SK-N-SH treated with all-trans-retinoic acid at 6 μM for 48 hours (cell line): ENCODE measurements at regions not wholly inside any gene's neighbourhood (a gene's known extent, or its start where the extent isn't known, plus 50 kb on each side); places are given as distances from the start of the nearest gene placed in this dataset.

Source experiments
- OSR1 ChIP-seq: fragments of 250-450 bp; sonication (Bioruptor Pico); IDR thresholded peaks from 2 replicates; pipeline ENCODE4 v1.8.0; 2022; ENCODE audit warnings: moderate library complexity, mild to moderate bottlenecking, inconsistent platforms
- ZC3H10 ChIP-seq: fragments of 250-450 bp; sonication (Bioruptor Pico); IDR thresholded peaks from 2 replicates; pipeline ENCODE4 v1.5.1; 2021; ENCODE audit warnings: mild to moderate bottlenecking, moderate library complexity
- ZFP3 ChIP-seq: fragments of 250-450 bp; sonication (Bioruptor Pico); IDR thresholded peaks from 2 replicates; pipeline ENCODE4 v1.5.0; 2020; ENCODE audit warnings: mild to moderate bottlenecking, moderate library complexity
- TF ChIP-seq, protein P1 (sequence below): fragments of 250-450 bp; sonication (Bioruptor Pico); IDR thresholded peaks from 2 replicates; pipeline ENCODE4 v1.5.0; 2020; ENCODE audit warnings: mild to moderate bottlenecking, moderate library complexity

DNA sequence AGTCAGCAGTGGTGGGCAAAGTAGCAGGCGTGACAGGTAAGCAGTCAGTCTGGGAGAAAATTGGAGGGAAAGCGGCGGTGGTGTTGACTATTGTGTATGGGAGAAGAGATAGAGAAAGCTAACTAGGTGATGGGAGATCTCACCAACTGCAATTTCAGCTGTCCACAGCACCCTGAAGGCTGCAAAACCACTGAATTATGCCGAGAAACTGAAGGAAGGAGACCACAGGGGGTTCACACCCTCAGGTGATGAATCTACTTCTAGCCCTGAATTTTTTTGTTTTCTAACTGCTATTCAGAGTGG lies 631.5 kb downstream of the UQCRFS1 start:
- TF ChIP-seq ZFP3 (CRISPR knock-in tag): no peak
- TF ChIP-seq ZC3H10 (CRISPR knock-in tag): no peak
- no peak for TF ChIP-seq OSR1
- TF ChIP-seq, protein P1, sequence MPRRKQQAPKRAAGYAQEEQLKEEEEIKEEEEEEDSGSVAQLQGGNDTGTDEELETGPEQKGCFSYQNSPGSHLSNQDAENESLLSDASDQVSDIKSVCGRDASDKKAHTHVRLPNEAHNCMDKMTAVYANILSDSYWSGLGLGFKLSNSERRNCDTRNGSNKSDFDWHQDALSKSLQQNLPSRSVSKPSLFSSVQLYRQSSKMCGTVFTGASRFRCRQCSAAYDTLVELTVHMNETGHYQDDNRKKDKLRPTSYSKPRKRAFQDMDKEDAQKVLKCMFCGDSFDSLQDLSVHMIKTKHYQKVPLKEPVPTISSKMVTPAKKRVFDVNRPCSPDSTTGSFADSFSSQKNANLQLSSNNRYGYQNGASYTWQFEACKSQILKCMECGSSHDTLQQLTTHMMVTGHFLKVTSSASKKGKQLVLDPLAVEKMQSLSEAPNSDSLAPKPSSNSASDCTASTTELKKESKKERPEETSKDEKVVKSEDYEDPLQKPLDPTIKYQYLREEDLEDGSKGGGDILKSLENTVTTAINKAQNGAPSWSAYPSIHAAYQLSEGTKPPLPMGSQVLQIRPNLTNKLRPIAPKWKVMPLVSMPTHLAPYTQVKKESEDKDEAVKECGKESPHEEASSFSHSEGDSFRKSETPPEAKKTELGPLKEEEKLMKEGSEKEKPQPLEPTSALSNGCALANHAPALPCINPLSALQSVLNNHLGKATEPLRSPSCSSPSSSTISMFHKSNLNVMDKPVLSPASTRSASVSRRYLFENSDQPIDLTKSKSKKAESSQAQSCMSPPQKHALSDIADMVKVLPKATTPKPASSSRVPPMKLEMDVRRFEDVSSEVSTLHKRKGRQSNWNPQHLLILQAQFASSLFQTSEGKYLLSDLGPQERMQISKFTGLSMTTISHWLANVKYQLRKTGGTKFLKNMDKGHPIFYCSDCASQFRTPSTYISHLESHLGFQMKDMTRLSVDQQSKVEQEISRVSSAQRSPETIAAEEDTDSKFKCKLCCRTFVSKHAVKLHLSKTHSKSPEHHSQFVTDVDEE: no peak
